ENCODE measurements at regions not wholly inside any gene's neighbourhood (a gene's known extent, or its start where the extent isn't known, plus 50 kb on each side); places are given as distances from the start of the nearest gene placed in this dataset.

GRCh38 chr6:48893048-48893447, 570.0 kb downstream of the MMUT start:
- DNase-seq, result no peak

- DNase-seq, result no peak
Measured at GRCh38 chr6:48891308-48891707, 571.7 kb downstream of the MMUT start.

- no peak for DNase-seq
Measured at GRCh38 chr6:48889429-48889828, 573.6 kb downstream of the MMUT start.

DNA sequence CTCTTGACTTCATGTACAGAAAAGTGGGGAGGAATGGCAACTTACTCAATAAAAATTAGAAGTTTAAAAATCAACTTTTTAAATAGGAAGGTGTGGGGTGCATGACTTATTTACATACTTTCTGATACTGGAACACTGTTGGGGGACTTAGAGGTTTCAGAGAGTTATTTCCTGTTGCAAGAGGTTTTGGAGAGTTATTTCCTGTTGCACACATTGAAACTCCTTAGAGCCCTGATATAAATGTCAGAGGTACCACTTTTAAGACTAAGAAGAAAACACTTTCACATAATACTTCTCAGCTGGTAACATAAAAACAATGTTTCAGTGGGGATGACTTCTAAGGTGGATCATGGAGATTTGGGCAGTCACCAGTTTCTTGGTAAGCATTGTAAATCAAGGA, 579.9 kb downstream of the MMUT start:
- no peak for DNase-seq

DNA sequence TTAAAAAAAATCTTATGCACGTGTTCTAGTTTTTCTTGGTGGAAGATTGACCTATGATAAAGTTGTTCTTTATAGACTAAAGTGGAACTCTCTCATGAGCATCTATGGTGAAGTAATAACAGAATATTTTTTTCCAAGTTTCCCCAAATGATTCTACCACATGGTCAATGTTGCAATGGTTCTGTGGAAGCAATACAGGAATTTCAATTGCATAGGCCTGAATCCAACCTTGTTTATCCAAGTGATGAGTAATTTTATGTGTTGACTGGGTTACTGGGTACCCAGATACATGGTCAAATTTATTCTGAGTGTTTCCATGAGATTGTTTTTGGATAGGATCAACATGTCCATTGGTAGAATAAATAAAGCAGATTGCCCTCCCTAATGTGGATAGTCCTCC, 581.5 kb downstream of the MMUT start:
- DNase-seq, result no peak

GRCh38 chr6:48869595-48869994, 593.5 kb downstream of the MMUT start:
- DNase-seq, result no peak

- DNase-seq, result no peak
Measured at GRCh38 chr6:48866682-48867081, 596.4 kb downstream of the MMUT start.

- no peak for DNase-seq
Measured at GRCh38 chr6:48860175-48860574, 602.9 kb downstream of the MMUT start.

DNA sequence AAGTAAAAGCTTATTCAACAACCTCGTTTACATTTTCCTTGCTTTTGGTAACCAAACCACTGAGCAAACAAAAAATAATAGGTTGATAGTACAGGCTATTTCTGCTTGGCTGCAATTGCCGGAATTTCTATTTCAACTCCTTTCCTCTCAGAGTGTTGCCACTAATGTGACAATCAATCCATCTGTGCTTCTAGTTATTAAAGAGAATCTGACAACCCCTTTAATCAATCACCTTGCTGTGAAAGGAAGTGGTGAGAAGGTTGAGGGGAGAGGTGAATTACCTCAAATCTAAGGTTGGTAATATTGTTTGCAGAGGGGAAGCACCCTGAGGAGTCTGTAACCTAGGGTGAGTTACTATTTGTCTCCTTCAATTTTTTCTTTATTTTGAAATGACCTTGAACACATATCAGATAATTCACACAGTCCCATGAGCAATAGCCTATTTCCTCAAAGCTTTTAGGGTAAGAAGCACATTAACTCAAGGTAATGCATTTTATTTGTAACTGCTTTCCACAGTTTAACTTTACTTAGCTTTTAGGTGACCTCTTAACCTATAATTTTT, 603.4 kb downstream of the MMUT start:
- no peak for DNase-seq

DNA sequence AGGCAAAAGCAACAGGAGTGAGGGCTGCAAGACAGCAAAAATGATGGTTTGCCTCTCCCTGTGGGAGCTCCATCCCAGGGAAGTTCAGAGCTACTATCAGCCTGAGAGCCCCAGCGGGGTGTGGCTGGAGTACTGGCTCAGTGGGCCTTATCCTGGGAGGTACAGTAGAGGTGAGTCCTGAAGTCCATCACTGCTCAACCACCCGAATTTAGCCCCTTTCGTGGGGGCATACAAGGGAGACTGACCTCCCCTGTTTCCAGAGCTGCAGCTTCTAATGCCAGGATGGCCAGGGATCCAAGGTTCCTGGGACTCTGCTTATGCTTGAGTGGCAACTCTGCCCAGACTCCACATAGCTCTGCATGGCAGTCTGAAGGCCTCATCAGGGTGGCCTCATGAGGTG, 617.8 kb downstream of the MMUT start:
- DNase-seq, result no peak

GRCh38 chr6:48844696-48845095, 618.4 kb downstream of the MMUT start:
- no peak for DNase-seq

DNA sequence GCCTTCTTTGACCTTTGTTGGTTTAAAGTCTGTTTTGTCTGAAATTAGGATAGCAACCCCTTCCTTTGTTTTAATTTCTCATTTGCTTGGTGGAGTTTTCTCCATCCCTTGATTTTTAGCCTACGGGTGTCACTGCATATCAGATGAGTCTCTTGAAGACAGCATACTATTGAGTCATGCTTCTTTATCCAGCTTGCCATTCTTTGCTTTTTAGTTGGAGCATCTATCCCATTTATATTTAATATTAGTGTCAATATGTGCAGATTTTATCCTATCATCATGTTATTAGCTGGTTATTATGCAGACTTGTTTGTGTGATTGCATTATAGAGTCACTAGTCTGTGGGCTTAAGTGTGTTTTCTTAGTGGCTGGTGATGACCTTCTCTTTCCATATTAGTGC, 622.2 kb downstream of the MMUT start:
- no peak for DNase-seq

- no peak for DNase-seq
Measured at GRCh38 chr6:48839206-48839605, 623.8 kb downstream of the MMUT start.

GRCh38 chr6:48837744-48838143, 625.3 kb downstream of the MMUT start:
- no peak for DNase-seq

DNA sequence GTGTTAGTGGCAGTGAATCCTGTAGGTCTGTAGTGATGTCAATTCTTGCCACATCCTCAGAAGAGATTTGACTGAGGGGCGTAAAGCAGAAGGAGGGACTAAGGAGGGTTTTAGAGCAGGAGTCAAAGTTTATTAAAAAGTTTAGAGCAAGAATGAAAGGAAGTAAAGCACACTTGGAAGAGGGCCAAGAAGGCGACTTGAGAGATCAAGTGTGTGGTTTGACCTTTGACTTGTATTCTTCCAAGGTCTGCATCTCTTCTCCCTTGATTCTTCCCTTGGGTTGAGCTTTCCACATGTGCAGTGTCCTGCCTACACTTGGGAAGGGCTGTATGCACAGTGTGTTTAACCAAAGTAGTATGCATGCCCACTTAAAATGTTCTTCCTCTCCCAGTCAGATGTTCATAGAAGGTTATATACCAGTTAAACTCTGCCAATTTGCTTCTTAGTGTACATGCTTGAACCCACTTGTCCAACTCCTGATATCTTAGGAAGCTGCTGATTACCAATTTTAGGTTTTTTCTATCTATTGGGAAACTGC, 627.6 kb downstream of the MMUT start:
- DNase-seq, result no peak

DNA sequence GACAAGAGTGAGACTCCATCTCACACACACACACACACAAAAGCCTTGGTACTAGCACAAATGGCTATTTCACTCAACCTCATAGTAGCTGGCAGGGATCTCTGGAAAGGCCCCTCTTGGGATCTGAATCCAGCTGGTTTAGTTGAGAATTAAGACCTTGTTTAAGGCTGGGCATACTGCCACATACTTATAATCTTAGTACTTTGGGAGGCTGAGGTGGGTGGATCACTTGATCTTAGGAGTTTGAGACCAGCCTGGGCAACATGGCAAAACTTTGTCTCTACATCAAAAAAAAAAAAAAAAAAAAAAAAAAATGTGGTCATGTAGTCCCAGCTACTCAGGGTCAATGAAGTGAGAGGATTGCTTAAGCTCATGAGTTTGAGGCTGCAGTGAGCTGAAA, 628.3 kb downstream of the MMUT start:
- no peak for DNase-seq

- DNase-seq, result no peak
Measured at GRCh38 chr6:48833916-48834315, 629.1 kb downstream of the MMUT start.

- no peak for DNase-seq
Measured at GRCh38 chr6:48826901-48827701, 636.0 kb downstream of the MMUT start.

- DNase-seq, result no peak
Measured at GRCh38 chr6:48826152-48826515, 636.9 kb downstream of the MMUT start.

GRCh38 chr6:48825501-48826151, 637.4 kb downstream of the MMUT start:
- no peak for DNase-seq

DNA sequence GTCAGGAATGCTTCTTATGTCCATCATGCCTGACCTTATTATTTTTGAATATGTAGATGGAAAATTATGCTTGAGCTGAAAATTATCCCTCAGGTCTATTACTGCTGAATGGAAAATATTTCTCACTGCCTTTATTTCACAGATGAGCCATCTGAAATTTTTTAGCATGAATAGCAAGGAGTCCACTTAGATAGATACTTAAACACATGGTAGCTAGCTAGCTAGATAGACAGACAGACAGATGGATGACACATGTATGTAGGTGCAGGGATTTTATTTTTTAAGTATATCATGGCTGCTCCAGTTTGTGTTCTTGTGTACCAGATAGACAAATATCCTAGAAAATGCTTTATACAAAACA, 645.0 kb downstream of the MMUT start:
- no peak for DNase-seq

- DNase-seq, result no peak
Measured at GRCh38 chr6:48817333-48818051, 645.6 kb downstream of the MMUT start.

DNA sequence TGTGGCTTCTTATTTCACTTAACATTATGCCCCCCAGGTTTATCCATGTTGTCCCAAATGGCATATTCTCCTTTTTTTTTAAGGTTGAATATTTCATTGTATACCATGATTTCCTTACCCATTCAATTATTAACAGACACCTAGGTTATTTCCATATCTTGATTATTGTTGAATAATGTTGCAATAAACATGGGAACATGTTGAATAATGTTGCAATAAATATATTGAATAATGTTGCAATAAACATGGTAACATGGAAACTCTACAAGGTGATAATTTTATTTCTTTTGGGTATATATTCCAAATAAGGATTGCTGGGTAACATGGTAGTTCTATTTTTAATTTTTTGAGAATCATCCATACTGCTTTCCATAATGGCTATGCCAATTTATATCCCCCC, 648.1 kb downstream of the MMUT start:
- no peak for DNase-seq

GRCh38 chr6:48813836-48814235, 649.2 kb downstream of the MMUT start:
- no peak for DNase-seq

All from retina (tissue), 1 donor.